GM23248 (cell line): ENCODE measurements at regions not wholly inside any gene's neighbourhood (a gene's known extent, or its start where the extent isn't known, plus 50 kb on each side); places are given as distances from the start of the nearest gene placed in this dataset.

ENCODE experiments used
- EZH2 ChIP-seq: fragments of 200-600 bp; sonication (generic); IDR thresholded peaks from 2 replicates; pipeline ENCODE4 v1.6.1; 2018; ENCODE audit warnings: antibody characterized with exemption, mild to moderate bottlenecking; ENCODE audit not compliant: insufficient read depth, poor library complexity, severe bottlenecking
- EZH2phosphoT487 ChIP-seq: fragments of 200-600 bp; sonication (generic); IDR thresholded peaks from 2 replicates; pipeline ENCODE4 v1.6.1; 2018; ENCODE audit warnings: antibody characterized with exemption, moderate library complexity, mild to moderate bottlenecking, low read depth; ENCODE audit not compliant: insufficient read depth

- TF ChIP-seq EZH2phosphoT487 (no peak), EZH2 (no peak)
Observed at GRCh38 chr2:174669336-174669735, 71.7 kb upstream of the WIPF1 start.
